ENCODE measurements at regions not wholly inside any gene's neighbourhood (a gene's known extent, or its start where the extent isn't known, plus 50 kb on each side); places are given as distances from the start of the nearest gene placed in this dataset.

- no peak for TF ChIP-seq FOXJ3 (CRISPR knock-in tag; IDR thresholded peaks at IDR 0.05)
- H3K79me2 ChIP-seq (ENCODE audit: insufficient read depth): no peaks in the 10 kb centered on the region
- DNase-seq: no peak
- H3K4me3 ChIP-seq (ENCODE audit: low read depth in 2 of 2, low read length in 1 of 2): no peak overlapping the region
- H3K36me3 ChIP-seq (replicated peaks in 1 of 2; ENCODE audit: control insufficient read depth in 1 of 2, insufficient read depth in 2 of 2, low read length in 1 of 2): no peaks in the 10 kb centered on the region
- no peaks in the 10 kb centered on the region for H4K20me1 ChIP-seq (ENCODE audit: insufficient read depth)
- H3K27ac ChIP-seq (ENCODE audit: low read depth in 2 of 2, low read length in 1 of 2): no peak overlapping the region
- H3K9ac ChIP-seq: no peak overlapping the region
- no peaks in the 10 kb centered on the region for H3F3A ChIP-seq (replicated peaks; ENCODE audit: insufficient read depth)
- no peaks in the 10 kb centered on the region for H3K9me3 ChIP-seq
- H3K27me3 ChIP-seq (ENCODE audit: insufficient read depth): no peaks in the 10 kb centered on the region
- H3K4me2 ChIP-seq: no peak overlapping the region
- ChIA-PET CTCF (no interaction called here), POLR2A (no interaction called here)
- 26% methylated on average over 5 of the region's 5 CpGs for WGBS (ENCODE audit: low lambda C conversion rate)
- H2AFZ ChIP-seq (ENCODE audit: low read depth): no peak overlapping the region
- H3K9me2 ChIP-seq: no peaks in the 10 kb centered on the region
- no peaks in the 10 kb centered on the region for H3K4me1 ChIP-seq (ENCODE audit: control insufficient read depth in 1 of 2, insufficient read depth in 2 of 2, low read depth in 1 of 2, low read length in 1 of 2)
These were observed 209.0 kb downstream of the EN1 start for GRCh38 chr2:118638453-118638852.

- POLR2A ChIA-PET: no interaction called here
- no peak for DNase-seq
- H2AFZ ChIP-seq (ENCODE audit: low read depth): no peak overlapping the region
- no peaks in the 10 kb centered on the region for H3K9me2 ChIP-seq
- H3K27ac ChIP-seq (ENCODE audit: low read depth in 2 of 2, low read length in 1 of 2): no peak overlapping the region
- no peak overlapping the region for H3K4me3 ChIP-seq (ENCODE audit: low read depth in 2 of 2, low read length in 1 of 2)
- H3K9ac ChIP-seq: no peak overlapping the region
- no peaks in the 10 kb centered on the region; the same call in 1 of the 2 replicates for H3K27me3 ChIP-seq (ENCODE audit: insufficient read depth)
- no peaks in the 10 kb centered on the region for H3K9me3 ChIP-seq
- no peaks in the 10 kb centered on the region for H3F3A ChIP-seq (replicated peaks; ENCODE audit: insufficient read depth)
- H4K20me1 ChIP-seq (ENCODE audit: insufficient read depth): no peaks in the 10 kb centered on the region
- H3K36me3 ChIP-seq (replicated peaks in 1 of 2; ENCODE audit: control insufficient read depth in 1 of 2, insufficient read depth in 2 of 2, low read length in 1 of 2): no peaks in the 10 kb centered on the region
- H3K4me1 ChIP-seq (ENCODE audit: control insufficient read depth in 1 of 2, insufficient read depth in 2 of 2, low read depth in 1 of 2, low read length in 1 of 2): no peaks in the 10 kb centered on the region
- no peak for TF ChIP-seq RCOR1 (IDR thresholded peaks at IDR 0.05; ENCODE audit: low read length)
- TF ChIP-seq, protein P1, sequence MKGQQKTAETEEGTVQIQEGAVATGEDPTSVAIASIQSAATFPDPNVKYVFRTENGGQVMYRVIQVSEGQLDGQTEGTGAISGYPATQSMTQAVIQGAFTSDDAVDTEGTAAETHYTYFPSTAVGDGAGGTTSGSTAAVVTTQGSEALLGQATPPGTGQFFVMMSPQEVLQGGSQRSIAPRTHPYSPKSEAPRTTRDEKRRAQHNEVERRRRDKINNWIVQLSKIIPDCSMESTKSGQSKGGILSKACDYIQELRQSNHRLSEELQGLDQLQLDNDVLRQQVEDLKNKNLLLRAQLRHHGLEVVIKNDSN (IDR thresholded peaks at IDR 0.05; ENCODE audit: borderline replicate concordance, low read depth): no peak
- no peak for TF ChIP-seq SMC3 (IDR thresholded peaks at IDR 0.05; ENCODE audit: low read depth, low read length)
- no peak for TF ChIP-seq FOXJ3 (CRISPR knock-in tag; IDR thresholded peaks at IDR 0.05)
- TF ChIP-seq YY1 (IDR thresholded peaks at IDR 0.05; ENCODE audit: low read depth): no peak
- no peak for TF ChIP-seq SIN3A (IDR thresholded peaks at IDR 0.05; ENCODE audit: borderline replicate concordance, low read depth, low read length)
- TF ChIP-seq, protein P2, sequence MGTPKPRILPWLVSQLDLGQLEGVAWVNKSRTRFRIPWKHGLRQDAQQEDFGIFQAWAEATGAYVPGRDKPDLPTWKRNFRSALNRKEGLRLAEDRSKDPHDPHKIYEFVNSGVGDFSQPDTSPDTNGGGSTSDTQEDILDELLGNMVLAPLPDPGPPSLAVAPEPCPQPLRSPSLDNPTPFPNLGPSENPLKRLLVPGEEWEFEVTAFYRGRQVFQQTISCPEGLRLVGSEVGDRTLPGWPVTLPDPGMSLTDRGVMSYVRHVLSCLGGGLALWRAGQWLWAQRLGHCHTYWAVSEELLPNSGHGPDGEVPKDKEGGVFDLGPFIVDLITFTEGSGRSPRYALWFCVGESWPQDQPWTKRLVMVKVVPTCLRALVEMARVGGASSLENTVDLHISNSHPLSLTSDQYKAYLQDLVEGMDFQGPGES (IDR thresholded peaks at IDR 0.05; ENCODE audit: low read depth, low read length): no peak
- TF ChIP-seq, protein P3, sequence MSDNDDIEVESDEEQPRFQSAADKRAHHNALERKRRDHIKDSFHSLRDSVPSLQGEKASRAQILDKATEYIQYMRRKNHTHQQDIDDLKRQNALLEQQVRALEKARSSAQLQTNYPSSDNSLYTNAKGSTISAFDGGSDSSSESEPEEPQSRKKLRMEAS (IDR thresholded peaks at IDR 0.05; ENCODE audit: low read depth): no peak
- TF ChIP-seq, protein P4, sequence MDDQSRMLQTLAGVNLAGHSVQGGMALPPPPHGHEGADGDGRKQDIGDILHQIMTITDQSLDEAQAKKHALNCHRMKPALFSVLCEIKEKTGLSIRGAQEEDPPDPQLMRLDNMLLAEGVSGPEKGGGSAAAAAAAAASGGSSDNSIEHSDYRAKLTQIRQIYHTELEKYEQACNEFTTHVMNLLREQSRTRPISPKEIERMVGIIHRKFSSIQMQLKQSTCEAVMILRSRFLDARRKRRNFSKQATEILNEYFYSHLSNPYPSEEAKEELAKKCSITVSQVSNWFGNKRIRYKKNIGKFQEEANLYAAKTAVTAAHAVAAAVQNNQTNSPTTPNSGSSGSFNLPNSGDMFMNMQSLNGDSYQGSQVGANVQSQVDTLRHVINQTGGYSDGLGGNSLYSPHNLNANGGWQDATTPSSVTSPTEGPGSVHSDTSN (IDR thresholded peaks at IDR 0.05): no peak
- no peak for TF ChIP-seq EZH2phosphoT487 (IDR thresholded peaks at IDR 0.05; ENCODE audit: borderline replicate concordance, low read depth)
- TF ChIP-seq RXRA (IDR thresholded peaks at IDR 0.05; ENCODE audit: borderline replicate concordance, low read depth): no peak
- TF ChIP-seq TCF12 (IDR thresholded peaks at IDR 0.05): no peak
- no peak for TF ChIP-seq MEF2A (IDR thresholded peaks at IDR 0.05; ENCODE audit: borderline replicate concordance, low read depth)
- CTCF ChIA-PET: no interaction called here
- 25% methylated on average over 6 of the region's 6 CpGs for WGBS (ENCODE audit: low lambda C conversion rate)
- H3K4me2 ChIP-seq: no peak overlapping the region
- H3K79me2 ChIP-seq (ENCODE audit: insufficient read depth): no peaks in the 10 kb centered on the region
These were observed 211.6 kb downstream of the EN1 start for GRCh38 chr2:118635891-118636290.
